RWPE2 (cell line): ENCODE measurements at regions not wholly inside any gene's neighbourhood (a gene's known extent, or its start where the extent isn't known, plus 50 kb on each side); places are given as distances from the start of the nearest gene placed in this dataset.
A peak's percentile ranks its signal among the peaks of the same experiment; 100 is the strongest.

Source experiments
- ATAC-seq: fragments of 200-7000 bp; cut with Tn5 transposase; 3 replicates; pipeline ENCODE4 v1.9.1; 2021; ENCODE audit warnings: low read depth
- DNase-seq: peaks from one replicate; pipeline ENCODE4 v3.0.0-alpha.2; 2020; ENCODE audit warnings: low spot score
- H3K27ac ChIP-seq: fragments of 450-650 bp; 2 replicates; pipeline ENCODE4 v1.5.1; 2017; ENCODE audit warnings: mild to moderate bottlenecking; ENCODE audit not compliant: poor library complexity, severe bottlenecking
- H3K27me3 ChIP-seq: fragments of 250-450 bp; sonication (Bioruptor Pico); 2 replicates; pipeline ENCODE4 v1.5.1; 2021; ENCODE audit warnings: mild to moderate bottlenecking, moderate library complexity; ENCODE audit not compliant: insufficient read depth, poor library complexity, severe bottlenecking
- H3K36me3 ChIP-seq: fragments of 250-450 bp; sonication (Bioruptor Pico); 2 replicates; pipeline ENCODE4 v1.5.1; 2020; ENCODE audit warnings: low read depth, mild to moderate bottlenecking, moderate library complexity
- H3K4me1 ChIP-seq: fragments of 250-450 bp; sonication (Bioruptor Pico); 2 replicates; pipeline ENCODE4 v1.5.1; 2021; ENCODE audit warnings: mild to moderate bottlenecking, moderate library complexity; ENCODE audit not compliant: insufficient read depth, poor library complexity, severe bottlenecking
- H3K4me3 ChIP-seq: fragments of 250-450 bp; sonication (Bioruptor Pico); 2 replicates; pipeline ENCODE4 v1.5.1; 2021; ENCODE audit warnings: mild to moderate bottlenecking, moderate library complexity; ENCODE audit not compliant: severe bottlenecking
- H3K9me3 ChIP-seq: fragments of 250-450 bp; sonication (Bioruptor Pico); 2 replicates; pipeline ENCODE4 v1.5.1; 2021; ENCODE audit warnings: mild to moderate bottlenecking, moderate library complexity; ENCODE audit not compliant: severe bottlenecking
- TF ChIP-seq, protein P1 (sequence below): fragments of 450-650 bp; IDR thresholded peaks from one replicate; pipeline ENCODE4 v1.5.1; 2017; ENCODE audit warnings: mild to moderate bottlenecking, moderate library complexity; ENCODE audit not compliant: poor library complexity, severe bottlenecking

DNA sequence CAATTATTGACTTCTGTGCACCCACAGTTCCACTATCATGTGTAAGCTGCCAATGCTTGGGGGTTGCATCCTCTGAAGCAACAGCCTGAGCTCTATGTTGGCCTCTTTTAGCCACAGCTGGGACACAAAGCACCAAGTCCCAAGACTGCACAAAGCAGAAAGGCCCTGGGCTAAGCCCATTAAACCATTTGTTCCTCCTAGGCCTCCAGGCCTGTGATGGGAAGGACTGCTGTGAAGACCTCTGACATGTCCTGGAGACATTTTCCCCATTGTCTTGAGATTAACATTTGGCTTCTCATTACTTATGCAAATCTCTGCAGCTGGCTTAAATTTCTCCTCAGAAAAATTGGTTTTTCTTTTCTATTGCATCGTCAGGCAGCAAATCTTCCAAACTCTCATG is 123.7 kb upstream of the DEPDC1 start:
- no peak overlapping the region for H3K4me3 ChIP-seq
- peaks cover 3% of the 10 kb centered on the region for H3K4me1 ChIP-seq
- TF ChIP-seq, protein P1, sequence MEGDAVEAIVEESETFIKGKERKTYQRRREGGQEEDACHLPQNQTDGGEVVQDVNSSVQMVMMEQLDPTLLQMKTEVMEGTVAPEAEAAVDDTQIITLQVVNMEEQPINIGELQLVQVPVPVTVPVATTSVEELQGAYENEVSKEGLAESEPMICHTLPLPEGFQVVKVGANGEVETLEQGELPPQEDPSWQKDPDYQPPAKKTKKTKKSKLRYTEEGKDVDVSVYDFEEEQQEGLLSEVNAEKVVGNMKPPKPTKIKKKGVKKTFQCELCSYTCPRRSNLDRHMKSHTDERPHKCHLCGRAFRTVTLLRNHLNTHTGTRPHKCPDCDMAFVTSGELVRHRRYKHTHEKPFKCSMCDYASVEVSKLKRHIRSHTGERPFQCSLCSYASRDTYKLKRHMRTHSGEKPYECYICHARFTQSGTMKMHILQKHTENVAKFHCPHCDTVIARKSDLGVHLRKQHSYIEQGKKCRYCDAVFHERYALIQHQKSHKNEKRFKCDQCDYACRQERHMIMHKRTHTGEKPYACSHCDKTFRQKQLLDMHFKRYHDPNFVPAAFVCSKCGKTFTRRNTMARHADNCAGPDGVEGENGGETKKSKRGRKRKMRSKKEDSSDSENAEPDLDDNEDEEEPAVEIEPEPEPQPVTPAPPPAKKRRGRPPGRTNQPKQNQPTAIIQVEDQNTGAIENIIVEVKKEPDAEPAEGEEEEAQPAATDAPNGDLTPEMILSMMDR: no peak
- H3K36me3 ChIP-seq: no peaks in the 10 kb centered on the region
- H3K27me3 ChIP-seq: no peaks in the 10 kb centered on the region
- ATAC-seq (no peak), DNase-seq (no peak)
- H3K27ac ChIP-seq: no peak overlapping the region
- peaks cover 3% of the 10 kb centered on the region for H3K9me3 ChIP-seq

DNA sequence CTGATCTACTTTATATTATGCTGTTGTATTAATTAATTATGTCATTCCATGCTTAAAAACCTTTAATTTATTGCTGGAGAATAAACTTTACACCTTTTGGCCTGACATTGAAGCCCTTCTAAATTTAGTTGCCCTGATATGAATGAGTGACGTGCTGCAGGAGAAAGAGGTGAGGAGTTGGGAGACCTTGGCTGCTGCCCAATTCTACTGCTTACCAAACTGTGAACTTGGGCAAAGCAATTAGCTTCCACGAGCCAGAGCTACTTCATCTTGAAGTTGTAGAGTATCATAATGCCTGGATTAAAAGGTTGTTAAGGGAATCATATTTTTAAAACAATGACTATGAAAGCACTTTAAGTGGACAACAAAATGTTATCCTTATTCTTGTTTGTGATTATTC is 126.8 kb upstream of the DEPDC1 start:
- ATAC-seq (no peak), DNase-seq (no peak)
- Histone ChIP-seq H3K4me1 (peaks cover 3% of the 10 kb centered on the region), H3K36me3 (no peaks in the 10 kb centered on the region), H3K27me3 (no peaks in the 10 kb centered on the region), H3K4me3 (no peak overlapping the region), H3K9me3 (peaks cover 3% of the 10 kb centered on the region), H3K27ac (no peak overlapping the region)
- TF ChIP-seq, protein P1: no peak

DNA sequence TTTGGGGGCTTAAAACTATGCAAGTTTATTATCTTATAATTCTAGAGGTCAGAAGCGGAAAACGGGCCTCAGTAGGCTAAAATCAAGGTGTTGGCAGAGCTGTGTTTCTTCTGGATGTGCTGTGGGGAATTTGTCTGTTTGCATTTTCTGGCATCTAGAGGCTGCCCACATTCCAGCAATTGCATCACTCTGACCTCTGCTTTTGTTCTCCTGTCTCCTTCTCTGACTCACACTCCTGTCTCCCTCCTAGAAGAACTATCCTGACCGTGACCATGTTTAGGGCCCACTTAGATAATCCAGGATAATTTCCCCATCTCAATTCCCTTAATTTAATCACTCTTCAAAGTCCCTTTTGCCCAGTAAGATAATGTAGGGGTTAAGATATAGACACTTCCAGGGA is 127.4 kb upstream of the DEPDC1 start:
- Histone ChIP-seq H3K9me3 (peaks cover 3% of the 10 kb centered on the region), H3K4me1 (peaks cover 3% of the 10 kb centered on the region), H3K4me3 (no peak overlapping the region), H3K36me3 (no peaks in the 10 kb centered on the region), H3K27me3 (no peaks in the 10 kb centered on the region), H3K27ac (no peak overlapping the region)
- TF ChIP-seq, protein P1: no peak
- ATAC-seq: peak; percentile 100
- DNase-seq: no peak

DNA sequence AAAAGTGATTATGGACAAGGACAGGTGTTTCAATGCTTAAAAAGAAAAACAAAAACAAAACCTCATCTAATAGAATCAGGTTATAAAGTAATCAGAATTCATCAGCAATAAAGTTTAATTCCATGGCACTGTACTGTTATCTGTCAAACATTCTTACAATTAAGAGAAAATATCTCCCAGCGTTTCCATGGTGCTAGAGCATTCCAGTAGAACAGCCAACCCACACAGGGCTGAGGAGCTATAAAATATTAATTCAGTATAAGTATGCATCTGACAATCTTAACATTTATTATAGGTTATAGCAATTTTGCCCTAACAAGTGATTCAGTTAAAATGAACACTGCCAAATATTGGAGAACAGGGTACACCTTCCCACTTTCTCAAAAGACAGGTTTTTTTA is 128.7 kb upstream of the DEPDC1 start:
- H3K9me3 ChIP-seq: peaks cover 3% of the 10 kb centered on the region
- TF ChIP-seq, protein P1: no peak

DNA sequence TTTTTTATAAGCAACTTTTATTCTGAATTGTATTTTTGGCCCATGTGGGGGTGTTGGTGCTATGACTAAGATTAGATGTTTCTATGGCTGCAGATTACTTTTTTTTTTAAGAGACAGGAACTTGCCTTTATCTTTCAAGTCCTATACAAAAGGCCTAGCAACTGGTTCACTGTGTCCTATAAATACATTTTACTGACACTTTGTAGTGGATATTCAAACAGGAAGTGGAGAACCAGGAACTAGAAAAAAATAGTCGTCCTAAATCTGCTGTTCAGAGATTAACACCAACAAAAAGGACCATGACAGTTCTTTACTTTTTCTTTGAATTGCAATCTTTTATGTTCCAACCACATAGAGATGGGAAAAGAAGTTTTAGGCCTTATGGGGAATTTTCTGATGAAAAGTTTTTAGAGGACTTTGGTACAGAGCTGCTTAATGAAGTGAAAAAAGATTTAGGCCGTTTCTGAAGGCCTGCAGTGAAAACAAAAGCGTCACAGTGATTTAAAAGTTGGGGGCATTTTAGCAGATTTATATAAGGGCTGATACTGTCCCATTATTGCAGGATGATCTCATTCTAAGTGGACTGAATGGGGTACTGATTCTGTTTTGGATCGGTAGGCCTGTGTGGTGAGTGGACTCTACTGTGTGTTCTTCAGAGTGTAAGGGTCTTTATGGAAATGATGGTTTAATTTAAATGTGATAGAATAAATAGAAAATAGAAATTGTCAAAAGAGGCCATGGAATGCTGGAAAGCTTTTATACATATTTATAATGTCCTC is 136.4 kb upstream of the DEPDC1 start:
- ATAC-seq (no peak), DNase-seq (no peak)
- Histone ChIP-seq H3K27me3 (no peaks in the 10 kb centered on the region), H3K9me3 (no peaks in the 10 kb centered on the region), H3K4me3 (no peak overlapping the region), H3K27ac (no peak overlapping the region), H3K36me3 (no peaks in the 10 kb centered on the region), H3K4me1 (no peaks in the 10 kb centered on the region)
- TF ChIP-seq, protein P1: no peak

More for the DNA sequence above, 128.7 kb upstream of the DEPDC1 start:
- Histone ChIP-seq H3K36me3 (no peaks in the 10 kb centered on the region), H3K4me1 (peaks cover 3% of the 10 kb centered on the region), H3K4me3 (no peak overlapping the region), H3K27ac (no peak overlapping the region), H3K27me3 (no peaks in the 10 kb centered on the region)
- DNase-seq (no peak), ATAC-seq (no peak)
